Inferior parietal cortex (tissue), 1 donor: ENCODE measurements at regions not wholly inside any gene's neighbourhood (a gene's known extent, or its start where the extent isn't known, plus 50 kb on each side); places are given as distances from the start of the nearest gene placed in this dataset.

Source experiments
- DNase-seq: peaks from one replicate; pipeline ENCODE4 v3.0.0-alpha.2; 2016; ENCODE audit errors: extremely low spot score

GRCh38 chr9:13756943-13757342 lies 477.5 kb upstream of the MPDZ start:
- no peak for DNase-seq

GRCh38 chr9:13755551-13755950 lies 476.1 kb upstream of the MPDZ start:
- DNase-seq, result no peak

GRCh38 chr9:13750639-13751038 lies 471.1 kb upstream of the MPDZ start:
- DNase-seq, result no peak

- no peak for DNase-seq
Observed at GRCh38 chr9:13750061-13750460, 470.6 kb upstream of the MPDZ start.

GRCh38 chr9:13746876-13747275 lies 467.4 kb upstream of the MPDZ start:
- no peak for DNase-seq

GRCh38 chr9:13744261-13744901 lies 464.9 kb upstream of the MPDZ start:
- DNase-seq, result no peak

GRCh38 chr9:13737885-13738284 lies 458.4 kb upstream of the MPDZ start:
- DNase-seq, result no peak

GRCh38 chr9:13735181-13735580 lies 455.7 kb upstream of the MPDZ start:
- DNase-seq, result no peak

- no peak for DNase-seq
Observed at GRCh38 chr9:13734601-13735000, 455.1 kb upstream of the MPDZ start.

- DNase-seq, result no peak
Observed at GRCh38 chr9:13732290-13732689, 452.8 kb upstream of the MPDZ start.

GRCh38 chr9:13731637-13732036 lies 452.1 kb upstream of the MPDZ start:
- DNase-seq, result no peak

GRCh38 chr9:13729955-13730354 lies 450.5 kb upstream of the MPDZ start:
- no peak for DNase-seq

GRCh38 chr9:13728917-13729811 lies 449.7 kb upstream of the MPDZ start:
- no peak for DNase-seq

- no peak for DNase-seq
Observed at GRCh38 chr9:13728131-13728530, 448.6 kb upstream of the MPDZ start.

GRCh38 chr9:13726746-13727145 lies 447.3 kb upstream of the MPDZ start:
- no peak for DNase-seq

GRCh38 chr9:13725516-13725915 lies 446.0 kb upstream of the MPDZ start:
- DNase-seq, result no peak

- DNase-seq, result no peak
Observed at GRCh38 chr9:13721481-13722235, 442.2 kb upstream of the MPDZ start.

GRCh38 chr9:13719981-13720676 lies 440.6 kb upstream of the MPDZ start:
- DNase-seq, result no peak

GRCh38 chr9:13719446-13719845 lies 440.0 kb upstream of the MPDZ start:
- no peak for DNase-seq

GRCh38 chr9:13718539-13718938 lies 439.0 kb upstream of the MPDZ start:
- DNase-seq, result no peak

- no peak for DNase-seq
Observed at GRCh38 chr9:13718086-13718485, 438.6 kb upstream of the MPDZ start.
